Testis (tissue), 2 donors: ENCODE measurements at regions not wholly inside any gene's neighbourhood (a gene's known extent, or its start where the extent isn't known, plus 50 kb on each side); places are given as distances from the start of the nearest gene placed in this dataset.

Experiments used
- POLR2A ChIP-seq: fragments of 450-650 bp; IDR thresholded peaks from one replicate; pipeline ENCODE4 v1.6.1; 2017; ENCODE audit warnings: antibody characterized with exemption, mild to moderate bottlenecking, moderate library complexity
- TF ChIP-seq, protein P1 (sequence below), 3 experiments: fragments of 450-650 bp in 2 of 3; fragments of 200-600 bp in 1 of 3; sonication (generic) in 1 of 3; IDR thresholded peaks; one replicate each; pipeline ENCODE4 v1.5.1; 2016 to 2019; ENCODE audit warnings: antibody characterized with exemption in 3 of 3, mild to moderate bottlenecking in 2 of 3, moderate library complexity in 1 of 3

DNA sequence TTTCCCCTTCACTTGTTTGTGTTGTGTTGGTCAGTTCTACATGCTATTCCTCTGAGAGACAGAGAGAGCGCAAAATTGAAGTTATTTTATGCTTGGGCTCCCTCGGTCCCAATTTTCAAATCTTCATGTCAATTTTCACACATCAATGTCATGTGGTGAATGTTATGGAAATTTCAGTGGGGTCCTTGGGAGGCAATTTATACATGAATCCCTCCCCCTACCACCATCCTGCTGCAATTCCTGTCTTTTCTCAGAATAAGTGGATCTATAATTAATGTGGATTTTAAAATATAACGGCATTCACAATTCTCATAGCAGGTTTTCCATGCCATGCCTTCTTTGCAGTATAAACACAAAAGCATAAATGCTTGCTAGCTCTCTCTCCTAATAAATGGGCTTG is 499.9 kb downstream of the MCTP2 start:
- TF ChIP-seq, protein P1, sequence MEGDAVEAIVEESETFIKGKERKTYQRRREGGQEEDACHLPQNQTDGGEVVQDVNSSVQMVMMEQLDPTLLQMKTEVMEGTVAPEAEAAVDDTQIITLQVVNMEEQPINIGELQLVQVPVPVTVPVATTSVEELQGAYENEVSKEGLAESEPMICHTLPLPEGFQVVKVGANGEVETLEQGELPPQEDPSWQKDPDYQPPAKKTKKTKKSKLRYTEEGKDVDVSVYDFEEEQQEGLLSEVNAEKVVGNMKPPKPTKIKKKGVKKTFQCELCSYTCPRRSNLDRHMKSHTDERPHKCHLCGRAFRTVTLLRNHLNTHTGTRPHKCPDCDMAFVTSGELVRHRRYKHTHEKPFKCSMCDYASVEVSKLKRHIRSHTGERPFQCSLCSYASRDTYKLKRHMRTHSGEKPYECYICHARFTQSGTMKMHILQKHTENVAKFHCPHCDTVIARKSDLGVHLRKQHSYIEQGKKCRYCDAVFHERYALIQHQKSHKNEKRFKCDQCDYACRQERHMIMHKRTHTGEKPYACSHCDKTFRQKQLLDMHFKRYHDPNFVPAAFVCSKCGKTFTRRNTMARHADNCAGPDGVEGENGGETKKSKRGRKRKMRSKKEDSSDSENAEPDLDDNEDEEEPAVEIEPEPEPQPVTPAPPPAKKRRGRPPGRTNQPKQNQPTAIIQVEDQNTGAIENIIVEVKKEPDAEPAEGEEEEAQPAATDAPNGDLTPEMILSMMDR (IDR thresholded peaks at IDR 0.05), result no peak
- no peak for TF ChIP-seq POLR2A
